HuH-7.5 (cell line): ENCODE measurements at regions not wholly inside any gene's neighbourhood (a gene's known extent, or its start where the extent isn't known, plus 50 kb on each side); places are given as distances from the start of the nearest gene placed in this dataset.

Experiments
- DNase-seq: peaks from one replicate; pipeline ENCODE4 v3.0.0; 2011; ENCODE audit warnings: low spot score

DNA sequence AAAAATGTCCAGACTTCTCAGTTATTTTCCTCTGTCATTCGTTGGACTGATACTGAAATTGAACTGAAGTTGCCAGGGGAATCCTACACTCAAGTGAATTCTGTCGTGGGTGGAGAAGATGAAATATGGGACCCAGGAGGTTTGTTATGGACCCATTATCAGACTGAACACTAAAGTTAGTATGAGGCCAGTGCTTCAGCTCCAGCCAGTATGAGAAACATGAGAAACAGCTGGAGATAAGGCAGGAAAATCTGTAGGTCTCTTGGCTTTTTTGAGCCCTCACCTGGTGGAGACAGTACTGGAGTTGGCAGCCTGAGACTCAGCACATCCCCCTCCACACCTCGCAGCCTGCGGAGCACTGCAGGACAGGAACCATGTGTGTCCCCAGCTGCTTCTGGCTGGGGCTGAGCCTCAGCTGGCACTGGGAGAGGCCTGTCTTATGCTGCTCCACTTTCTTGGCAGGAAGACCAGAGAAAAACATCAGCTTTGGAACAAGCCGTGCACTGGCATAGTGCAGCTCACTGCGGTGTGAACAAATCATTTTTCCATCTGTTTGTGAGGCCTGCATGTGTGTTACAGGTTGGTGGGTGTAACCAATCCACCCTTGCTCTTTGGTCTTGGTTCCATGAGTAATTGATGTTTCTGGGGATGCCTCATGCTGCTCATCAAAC is 641.0 kb downstream of the FGF9 start:
- no peak for DNase-seq

DNA sequence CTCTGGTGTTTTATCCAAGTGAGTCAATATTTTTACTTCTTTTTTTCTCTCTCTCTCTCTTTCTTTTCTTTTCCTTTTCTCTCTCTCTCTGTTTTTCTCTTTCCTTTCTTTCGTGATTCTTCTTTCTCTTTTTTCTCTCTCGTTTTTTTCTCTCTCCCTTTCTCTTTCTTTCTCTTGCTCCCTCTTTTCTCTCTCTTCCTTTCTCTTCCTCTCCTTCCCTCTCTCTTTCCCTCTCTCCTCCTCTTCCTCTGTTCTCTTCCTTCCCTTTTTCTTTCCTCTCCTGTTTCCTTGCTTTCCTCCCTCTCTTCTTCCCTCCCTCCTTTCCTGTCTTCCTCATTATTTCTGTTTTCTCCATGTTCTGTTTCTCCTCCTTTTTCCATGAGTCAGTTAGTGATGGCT is 641.5 kb downstream of the FGF9 start:
- DNase-seq = no peak

DNA sequence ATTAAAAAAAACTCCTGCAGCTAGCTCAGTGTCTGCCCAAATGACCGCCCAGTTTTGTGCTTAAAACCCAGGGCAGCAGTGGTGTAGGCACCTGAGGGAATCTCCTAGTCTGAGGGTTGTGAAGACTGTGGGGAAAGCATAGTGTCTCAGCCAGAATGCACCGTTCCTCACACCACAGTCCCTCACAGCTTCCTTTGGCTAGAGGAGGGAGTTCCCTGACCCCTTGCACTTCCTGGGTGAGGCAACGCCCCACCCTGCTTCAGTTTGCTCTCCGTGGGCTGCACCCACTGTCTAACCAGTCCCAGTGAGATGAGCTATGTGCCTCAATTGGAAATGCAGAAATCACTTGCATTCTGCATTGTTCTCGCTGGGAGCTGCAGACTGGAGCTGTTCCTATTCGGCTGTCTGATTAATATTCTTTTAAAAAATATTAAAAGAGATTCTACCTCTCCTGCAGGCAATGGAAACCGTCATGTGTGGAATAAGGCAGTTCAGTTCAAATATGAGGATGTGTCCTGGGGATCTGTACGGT is 645.7 kb downstream of the FGF9 start:
- no peak for DNase-seq

DNA sequence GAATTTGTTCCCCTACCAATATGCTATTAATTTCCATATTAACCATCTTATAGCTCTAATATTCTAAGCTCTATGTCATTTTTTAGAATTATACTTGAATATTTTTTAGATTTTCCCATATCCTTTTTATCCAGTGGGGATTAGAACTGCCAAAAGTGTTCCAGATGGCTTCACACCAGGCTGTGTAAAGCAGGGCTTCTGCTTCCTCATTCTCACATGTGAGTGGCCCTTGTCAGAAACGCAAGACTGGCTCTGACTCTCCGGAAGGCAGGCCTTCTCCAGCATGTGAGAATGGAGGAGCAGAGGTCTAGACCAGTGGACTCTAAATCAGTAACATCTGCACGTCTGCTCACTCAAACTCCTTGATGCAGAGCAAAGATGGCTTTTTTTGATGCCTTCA is 650.1 kb downstream of the FGF9 start:
- no peak for DNase-seq

DNA sequence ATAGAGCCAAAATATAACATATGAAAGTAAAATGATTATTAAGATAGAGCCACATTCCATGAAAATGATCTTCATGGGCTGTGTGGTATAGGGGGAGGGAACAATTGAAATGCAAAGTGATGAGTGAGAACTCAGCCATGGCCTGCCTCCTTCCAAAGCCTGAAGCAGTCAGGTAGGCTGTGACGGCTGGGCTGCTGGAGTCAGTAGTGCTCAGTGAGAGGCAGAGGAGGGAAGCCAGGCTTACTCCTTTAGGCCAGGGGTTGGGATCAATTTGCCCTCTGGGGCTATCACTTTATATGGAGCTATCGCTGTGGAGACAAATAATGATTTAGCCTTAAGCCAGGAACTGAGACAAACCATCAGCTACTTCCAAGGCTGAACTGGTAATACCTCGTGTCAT is 654.9 kb downstream of the FGF9 start:
- DNase-seq = no peak

DNA sequence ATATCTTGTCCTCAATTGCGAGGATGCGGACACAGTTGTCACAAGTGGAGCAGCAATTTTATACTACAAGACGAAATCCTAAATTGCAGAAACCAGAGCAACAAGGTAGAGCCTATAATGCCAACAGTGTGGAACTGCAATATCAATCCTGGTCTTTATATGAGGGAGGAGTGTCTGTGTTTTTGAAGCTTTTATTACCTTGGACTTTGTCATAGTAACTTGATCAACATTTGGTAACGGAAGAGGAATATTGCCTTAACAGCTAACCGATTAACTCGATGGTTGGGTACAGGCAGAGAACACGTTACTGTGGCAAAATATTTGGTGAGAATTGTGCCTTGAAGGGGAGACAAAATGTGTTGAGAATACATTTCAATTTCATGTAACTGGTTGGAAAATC is 661.5 kb downstream of the FGF9 start:
- no peak for DNase-seq

DNA sequence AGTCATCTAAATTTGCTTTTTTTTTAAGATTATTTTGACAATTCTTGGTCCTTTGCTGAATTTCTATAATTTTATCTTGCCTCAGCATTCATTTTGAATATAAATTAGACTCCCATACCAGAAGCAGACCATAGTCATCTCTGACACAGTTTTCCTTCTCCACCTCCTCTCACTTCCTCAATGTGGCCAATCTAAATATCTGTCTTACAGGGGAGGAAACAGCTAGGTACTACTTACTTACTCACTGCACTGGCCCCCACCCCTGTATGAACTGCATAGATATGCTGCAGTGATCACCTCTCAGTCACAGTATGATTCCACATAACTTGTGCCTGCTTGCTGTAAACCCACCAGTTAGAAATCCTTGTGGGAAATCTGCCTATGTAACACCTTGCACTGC is 665.6 kb downstream of the FGF9 start:
- DNase-seq = no peak

- DNase-seq = no peak
Observed at GRCh38 chr13:22357132-22357531, 686.3 kb downstream of the FGF9 start.

- DNase-seq = no peak
Observed at GRCh38 chr13:22369090-22369489, 698.2 kb downstream of the FGF9 start.

DNA sequence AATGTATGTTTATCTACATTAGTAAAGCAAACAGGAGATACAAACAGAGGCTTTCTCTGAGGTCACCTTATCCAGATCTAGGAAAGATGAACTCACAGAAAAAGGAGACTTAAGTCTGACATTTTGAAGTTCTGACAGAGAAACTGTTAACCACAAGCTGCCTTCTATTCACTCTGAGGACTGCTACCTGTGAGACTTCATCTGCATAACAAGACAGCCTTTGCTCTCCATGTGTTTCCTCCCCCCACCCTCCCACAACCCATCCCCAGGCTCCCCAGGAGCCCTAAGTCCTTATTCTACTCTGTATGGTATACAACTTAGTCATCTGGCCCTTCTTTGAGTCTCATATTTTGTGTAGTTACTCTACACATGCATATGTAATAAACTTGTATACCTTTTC is 699.0 kb downstream of the FGF9 start:
- DNase-seq = no peak

DNA sequence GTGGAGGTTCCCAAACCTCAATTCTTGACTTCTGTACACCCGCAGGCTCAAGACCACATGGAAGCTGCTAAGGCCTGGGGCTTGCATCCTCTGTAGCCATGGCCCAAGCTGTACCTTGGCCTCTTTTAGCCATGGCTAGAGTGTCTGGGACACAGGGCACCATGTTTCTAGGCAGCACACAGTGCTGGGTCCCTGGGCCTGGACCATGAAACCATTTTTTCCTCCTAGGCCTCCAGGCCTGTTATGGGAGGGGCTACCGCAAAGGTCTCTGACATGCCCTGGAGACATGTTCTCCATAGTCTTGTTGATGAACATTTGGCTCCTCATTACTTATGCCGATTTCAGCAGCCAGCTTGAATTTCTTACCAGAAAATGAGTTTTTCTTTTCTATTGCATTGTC is 701.4 kb downstream of the FGF9 start:
- DNase-seq = no peak

DNA sequence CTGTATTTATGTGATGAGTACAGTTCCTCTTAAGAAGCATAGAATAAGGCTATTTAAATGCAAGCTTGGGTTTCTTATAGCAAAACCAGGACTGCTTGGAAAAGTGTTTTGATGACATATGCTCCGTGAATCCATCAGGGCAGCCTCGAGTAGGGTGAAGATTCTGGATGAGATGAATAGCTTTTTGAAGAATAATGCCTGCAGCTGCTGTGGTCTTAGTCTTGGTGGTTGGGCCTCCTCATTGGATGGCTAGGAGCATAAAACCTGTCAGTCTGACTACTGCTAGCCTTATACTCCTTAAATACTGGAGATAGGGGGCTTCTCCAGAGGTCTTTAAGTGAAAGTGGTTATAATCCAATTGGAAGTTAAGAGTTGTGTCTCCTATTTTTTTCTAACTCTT is 704.3 kb downstream of the FGF9 start:
- DNase-seq = no peak

DNA sequence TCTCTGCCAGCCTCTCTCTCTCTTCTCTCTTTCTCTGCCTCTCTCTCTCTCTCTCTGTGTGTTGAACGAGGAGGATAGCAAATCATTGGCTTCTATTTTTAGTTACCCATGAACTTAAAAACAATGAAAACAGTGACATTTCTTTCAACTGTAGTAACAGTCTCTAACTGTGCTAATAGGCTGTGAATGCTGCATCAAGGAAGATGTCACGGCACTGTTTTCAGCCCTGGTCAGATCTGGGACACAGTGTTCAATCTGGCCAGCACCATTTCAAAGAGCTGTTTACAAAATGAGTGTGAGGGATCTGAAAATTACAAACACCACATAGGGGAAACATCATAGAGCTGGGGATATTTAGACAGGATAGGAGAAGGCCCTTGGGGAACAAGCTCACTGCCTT is 717.0 kb downstream of the FGF9 start:
- no peak for DNase-seq

GRCh38 chr13:22399801-22400420 is 729.0 kb downstream of the FGF9 start:
- DNase-seq = no peak

- DNase-seq = no peak
Observed at GRCh38 chr13:22402682-22403081, 731.8 kb downstream of the FGF9 start.

- no peak for DNase-seq
Observed at GRCh38 chr13:22403144-22403543, 732.3 kb downstream of the FGF9 start.

- DNase-seq = no peak
Observed at GRCh38 chr13:22405891-22406290, 735.0 kb downstream of the FGF9 start.

DNA sequence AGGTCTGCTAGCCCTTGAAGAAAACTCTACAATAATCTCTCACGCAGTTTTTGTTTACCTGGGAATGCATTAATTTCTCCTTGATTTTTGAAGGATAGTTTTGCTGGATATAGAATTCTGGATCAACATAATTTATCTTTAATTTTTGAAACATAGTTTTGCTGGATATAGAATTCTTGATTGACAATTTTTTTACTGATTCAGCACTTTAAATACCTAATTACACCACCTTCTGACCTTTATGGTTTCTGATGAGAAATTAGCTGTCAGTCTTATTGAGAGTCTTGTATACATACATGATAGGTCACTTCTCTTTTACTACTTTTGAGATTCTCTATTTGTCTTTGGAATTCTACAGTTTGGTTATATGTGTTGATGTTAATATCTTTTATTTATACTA is 741.6 kb downstream of the FGF9 start:
- DNase-seq = no peak

DNA sequence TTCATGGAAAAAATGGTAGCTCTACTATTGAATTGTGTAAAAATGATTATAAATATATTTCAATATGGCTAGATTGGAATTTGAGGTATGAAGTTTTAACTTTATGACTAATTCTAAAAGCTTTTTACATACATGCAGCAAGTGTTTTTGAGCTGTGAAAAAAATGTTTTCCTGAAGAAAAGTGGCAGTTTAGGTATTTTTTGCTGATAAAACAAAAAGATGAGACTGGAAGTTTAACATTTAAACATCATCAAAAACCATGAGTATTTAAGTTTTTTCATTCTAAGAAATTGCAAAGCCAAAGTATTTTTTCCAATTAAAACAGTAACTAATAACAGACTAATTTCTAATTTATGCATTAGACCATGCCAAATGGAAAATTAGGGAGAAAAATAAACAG is 751.1 kb downstream of the FGF9 start:
- DNase-seq = no peak

DNA sequence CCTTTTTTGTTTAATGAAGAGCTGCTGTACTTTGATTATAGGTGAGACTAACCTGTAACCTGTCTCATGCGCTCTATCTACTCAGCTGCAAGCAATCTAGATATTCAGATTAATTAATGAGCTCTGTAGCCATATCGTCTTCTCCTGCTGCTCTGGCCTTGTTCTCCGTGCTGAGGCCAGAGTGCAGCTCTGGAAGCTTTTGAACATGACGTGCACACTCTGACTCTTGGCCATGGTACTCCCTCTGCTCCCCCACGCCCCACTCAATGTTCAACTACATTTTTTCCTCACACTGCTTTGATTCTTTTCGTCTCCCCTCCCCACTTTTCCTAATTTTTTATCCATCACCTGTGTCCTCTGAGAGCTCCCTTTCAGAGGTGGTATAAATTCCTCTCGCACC is 751.8 kb downstream of the FGF9 start:
- no peak for DNase-seq

GRCh38 chr13:22423261-22423660 is 752.4 kb downstream of the FGF9 start:
- DNase-seq = no peak

DNA sequence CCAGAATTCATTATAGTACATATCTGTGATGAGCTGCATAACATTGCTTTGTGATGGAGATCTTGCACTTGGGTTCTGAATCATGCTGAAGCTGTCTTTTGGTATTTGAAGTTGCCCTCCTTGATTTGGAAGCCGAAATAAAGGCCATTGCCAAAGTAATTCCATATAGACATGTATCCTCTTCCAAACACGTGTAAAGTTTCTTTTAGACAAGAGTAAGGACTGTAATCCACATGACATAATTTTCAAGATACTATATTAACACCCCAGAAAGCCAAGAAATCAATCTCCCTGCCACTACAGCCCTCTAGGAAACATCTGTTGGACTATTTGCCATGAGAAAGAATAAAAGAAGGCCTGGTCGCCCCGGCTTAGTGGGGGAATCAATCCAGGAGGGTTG is 754.2 kb downstream of the FGF9 start:
- DNase-seq = no peak

- no peak for DNase-seq
Observed at GRCh38 chr13:22427066-22427465, 753.7 kb upstream of the SGCG start.

DNA sequence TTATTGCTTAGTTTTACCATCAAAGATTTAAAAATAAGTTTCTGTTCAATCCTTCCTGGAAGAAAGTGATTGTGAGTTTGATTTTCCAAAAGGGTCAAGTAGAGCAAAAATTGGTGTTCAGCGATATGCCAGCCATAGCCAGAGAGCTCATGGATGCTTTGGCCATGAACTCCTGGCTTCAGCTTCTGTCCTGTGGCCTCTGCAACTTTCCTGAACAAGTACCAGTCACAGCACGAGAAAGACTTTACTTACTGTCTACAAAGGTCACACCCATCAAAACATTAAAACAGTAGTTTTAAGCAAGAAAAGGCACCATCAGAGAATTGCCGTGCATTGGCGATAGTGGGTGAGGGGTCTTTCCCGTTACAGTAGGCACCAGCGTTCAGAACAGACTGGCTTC is 753.0 kb upstream of the SGCG start:
- DNase-seq = no peak
